ENCODE measurements at regions not wholly inside any gene's neighbourhood (a gene's known extent, or its start where the extent isn't known, plus 50 kb on each side); places are given as distances from the start of the nearest gene placed in this dataset.

GRCh38 chr18:51789871-51790270 is 550.1 kb upstream of the DCC start:
- TF ChIP-seq CTCF (IDR thresholded peaks at IDR 0.05; ENCODE audit: low read depth, low read length, poor library complexity, severe bottlenecking) (no peak), EZH2phosphoT487 (IDR thresholded peaks at IDR 0.05; ENCODE audit: borderline replicate concordance, low read length) (no peak)

Data from DOHH2 (cell line).